Body of pancreas (tissue), 4 donors: ENCODE measurements at regions not wholly inside any gene's neighbourhood (a gene's known extent, or its start where the extent isn't known, plus 50 kb on each side); places are given as distances from the start of the nearest gene placed in this dataset.

Source experiments
- CTCF ChIP-seq, 7 experiments: fragments of 450-650 bp in 4 of 7; fragments of 200-600 bp in 3 of 7; sonication (generic) in 3 of 7; IDR thresholded peaks; one replicate each; pipeline ENCODE4 v1.5.1; 2016 to 2019; ENCODE audit warnings: antibody characterized with exemption in 7 of 7
- POLR2A ChIP-seq, 3 donors: fragments of 450-650 bp; IDR thresholded peaks; one replicate each; pipeline ENCODE4 v1.6.1; 2016; ENCODE audit warnings: antibody characterized with exemption in 3 of 3, mild to moderate bottlenecking in 2 of 3

- TF ChIP-seq CTCF (IDR thresholded peaks at IDR 0.05) (no peak), POLR2A (IDR thresholded peaks at IDR 0.05) (no peak)
Observed at GRCh38 chr4:167939863-167940616, 152.3 kb upstream of the ANXA10 start.
